T-helper 22 cell (primary cell): ENCODE measurements at regions not wholly inside any gene's neighbourhood (a gene's known extent, or its start where the extent isn't known, plus 50 kb on each side); places are given as distances from the start of the nearest gene placed in this dataset.

Source experiments
- DNase-seq: peaks from one replicate; pipeline ENCODE4 v3.0.0-alpha.2; 2020; ENCODE audit warnings: low read depth

GRCh38 chr18:45312555-45313126 is 302.6 kb upstream of the SLC14A2 start:
- no peak for DNase-seq

DNA sequence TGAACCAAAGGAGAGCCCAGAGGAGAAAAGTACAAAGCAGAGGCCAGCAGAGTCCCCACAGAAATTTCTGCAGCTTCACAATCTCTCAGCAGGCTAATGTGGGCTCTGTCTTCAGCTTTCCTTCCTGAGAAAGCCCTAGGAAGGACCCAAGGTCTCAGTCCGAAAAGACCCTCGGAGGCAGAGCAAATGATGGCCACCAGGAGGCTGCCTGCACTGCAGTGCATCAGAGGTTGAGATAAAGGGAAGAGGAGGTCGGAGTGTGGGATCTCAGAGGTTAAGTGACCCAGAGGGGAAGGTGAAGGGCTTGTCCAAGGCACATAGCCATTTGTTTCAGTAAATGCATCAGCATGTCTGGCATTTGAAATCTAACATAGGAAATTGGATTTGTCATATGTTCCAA is 299.1 kb upstream of the SLC14A2 start:
- DNase-seq: no peak

- DNase-seq: no peak
These were observed 297.2 kb upstream of the SLC14A2 start for GRCh38 chr18:45317948-45318640.

DNA sequence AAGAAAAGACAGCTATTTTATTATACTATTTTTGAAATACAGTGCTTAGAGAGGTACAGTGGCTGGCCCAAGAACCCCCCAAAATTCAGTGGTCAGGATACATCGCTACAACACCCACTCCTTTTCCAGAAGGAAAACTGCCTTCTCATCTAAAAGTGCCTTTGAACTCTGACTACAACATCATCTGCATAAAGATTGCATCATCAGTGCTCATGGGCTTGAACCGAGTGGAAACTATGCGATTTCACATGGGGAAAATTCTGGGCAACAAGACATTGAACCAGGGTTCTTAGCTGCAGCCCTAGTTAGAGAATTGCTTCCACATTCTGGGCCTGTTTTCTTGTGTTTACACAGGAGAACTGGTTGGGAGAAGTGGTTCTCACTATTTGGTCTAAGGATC is 294.6 kb upstream of the SLC14A2 start:
- no peak for DNase-seq

GRCh38 chr18:45321520-45321919 is 293.8 kb upstream of the SLC14A2 start:
- DNase-seq: no peak

GRCh38 chr18:45322343-45322742 is 292.9 kb upstream of the SLC14A2 start:
- no peak for DNase-seq

- no peak for DNase-seq
These were observed 291.2 kb upstream of the SLC14A2 start for GRCh38 chr18:45324101-45324494.

DNA sequence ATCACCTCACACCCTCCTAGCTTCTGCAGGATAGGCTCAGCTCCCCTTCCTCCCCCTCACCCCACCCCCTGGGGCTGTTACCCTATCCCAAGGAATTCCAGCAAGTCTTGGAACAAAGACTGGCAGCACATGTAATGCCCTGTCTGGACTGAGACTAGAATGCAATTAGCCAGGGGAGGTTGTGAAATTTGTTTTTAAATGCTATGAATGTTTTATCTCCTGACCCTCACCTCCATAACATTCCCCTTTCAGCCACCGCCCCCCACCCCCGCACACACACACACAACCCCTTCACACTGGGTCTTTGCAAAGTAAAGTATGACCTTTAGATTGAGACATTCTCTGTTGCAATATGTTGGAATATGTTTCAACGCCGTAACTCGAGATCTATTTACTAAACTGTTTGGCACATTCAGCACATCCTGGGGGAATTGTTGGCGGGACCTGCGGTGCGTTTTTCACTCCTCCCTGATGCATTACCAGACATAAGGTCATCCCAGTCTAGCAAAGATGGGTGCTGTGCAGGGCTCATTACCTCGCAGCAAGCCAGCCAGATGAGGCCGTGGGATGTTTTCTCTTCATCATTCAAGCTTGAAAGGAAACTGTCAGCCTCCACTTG is 290.7 kb upstream of the SLC14A2 start:
- no peak for DNase-seq

DNA sequence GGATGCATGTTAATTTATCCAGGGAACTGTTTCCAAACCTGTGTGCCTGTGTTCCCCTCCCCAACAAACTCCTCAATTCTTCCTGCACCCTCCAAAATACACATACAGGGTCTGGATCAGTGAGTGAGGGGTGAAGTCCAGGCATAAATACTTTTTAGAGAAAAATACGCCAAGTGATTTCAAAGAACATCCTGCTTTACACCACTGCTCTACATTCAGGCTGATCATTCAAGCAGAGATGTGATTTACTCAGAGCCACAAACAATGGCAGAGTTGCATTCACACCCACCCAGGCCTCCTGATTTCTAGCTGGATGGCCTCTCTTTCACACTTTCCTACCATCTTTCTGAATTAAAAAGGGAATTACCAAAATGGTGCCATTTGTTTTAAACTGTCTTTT is 289.5 kb upstream of the SLC14A2 start:
- DNase-seq: no peak

- no peak for DNase-seq
These were observed 288.8 kb upstream of the SLC14A2 start for GRCh38 chr18:45326505-45326904.

DNA sequence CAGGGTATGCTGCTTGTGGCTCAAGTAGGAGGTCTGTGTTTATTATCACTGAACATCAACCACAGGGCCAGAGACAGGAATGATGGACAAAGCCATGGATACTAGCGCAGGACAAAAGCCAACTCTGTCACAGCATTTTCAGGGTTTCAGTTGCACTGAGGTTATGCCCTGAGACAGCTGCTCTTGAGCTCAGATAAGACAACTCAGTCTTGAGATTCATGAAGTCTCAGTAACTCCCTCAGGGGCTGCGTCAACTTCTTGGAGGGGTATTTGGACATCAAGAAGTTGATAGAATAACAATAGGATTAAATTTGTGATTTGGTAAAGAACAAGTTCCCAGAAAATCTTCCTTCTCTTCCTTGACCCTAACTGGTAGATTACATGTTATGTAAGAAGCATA is 287.0 kb upstream of the SLC14A2 start:
- DNase-seq: no peak

GRCh38 chr18:45328811-45329210 is 286.5 kb upstream of the SLC14A2 start:
- DNase-seq: no peak

GRCh38 chr18:45329316-45329715 is 286.0 kb upstream of the SLC14A2 start:
- no peak for DNase-seq

DNA sequence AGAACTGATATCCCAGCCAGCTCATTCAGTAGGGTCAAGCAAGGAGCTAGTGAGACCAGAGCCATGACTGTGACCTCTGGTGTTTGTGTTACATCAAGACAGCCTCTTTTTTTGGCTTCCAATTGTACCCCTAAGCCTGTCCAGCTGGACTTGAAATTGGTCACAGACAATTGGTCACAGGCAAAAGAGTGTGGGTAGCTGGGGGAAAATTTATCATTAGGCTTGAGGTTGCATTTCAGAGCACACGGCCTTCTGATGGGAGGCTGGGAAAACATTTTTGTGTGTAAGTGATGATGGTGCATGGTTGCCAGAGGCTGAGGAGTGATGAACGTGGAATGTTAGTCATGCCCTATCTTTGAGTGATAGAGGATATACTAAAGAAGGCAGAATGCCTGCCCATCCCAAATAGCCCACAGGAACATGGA is 285.1 kb upstream of the SLC14A2 start:
- DNase-seq: no peak

- DNase-seq: no peak
These were observed 282.4 kb upstream of the SLC14A2 start for GRCh38 chr18:45332871-45333270.

GRCh38 chr18:45334191-45334590 is 281.1 kb upstream of the SLC14A2 start:
- DNase-seq: no peak

- no peak for DNase-seq
These were observed 279.8 kb upstream of the SLC14A2 start for GRCh38 chr18:45335282-45336043.

DNA sequence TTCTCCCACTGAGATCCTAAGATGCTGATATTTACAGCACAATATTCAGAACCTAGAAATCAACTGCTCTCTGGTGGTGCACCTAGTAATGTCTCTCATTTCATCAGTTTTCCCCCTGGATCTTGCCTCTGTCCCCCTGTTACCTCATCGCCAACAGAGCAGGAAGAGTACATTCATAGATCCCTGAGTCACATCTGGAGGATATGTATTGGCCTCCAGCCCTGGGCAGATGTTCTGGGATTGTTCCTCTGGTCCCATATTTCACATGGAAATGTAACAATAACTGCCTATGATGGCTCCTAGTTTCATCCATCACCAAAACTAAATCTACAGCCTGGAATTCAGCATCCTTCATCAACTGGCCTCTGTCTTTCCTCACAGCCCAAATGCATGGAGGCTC is 278.8 kb upstream of the SLC14A2 start:
- DNase-seq: no peak

GRCh38 chr18:45337477-45337876 is 277.8 kb upstream of the SLC14A2 start:
- no peak for DNase-seq

DNA sequence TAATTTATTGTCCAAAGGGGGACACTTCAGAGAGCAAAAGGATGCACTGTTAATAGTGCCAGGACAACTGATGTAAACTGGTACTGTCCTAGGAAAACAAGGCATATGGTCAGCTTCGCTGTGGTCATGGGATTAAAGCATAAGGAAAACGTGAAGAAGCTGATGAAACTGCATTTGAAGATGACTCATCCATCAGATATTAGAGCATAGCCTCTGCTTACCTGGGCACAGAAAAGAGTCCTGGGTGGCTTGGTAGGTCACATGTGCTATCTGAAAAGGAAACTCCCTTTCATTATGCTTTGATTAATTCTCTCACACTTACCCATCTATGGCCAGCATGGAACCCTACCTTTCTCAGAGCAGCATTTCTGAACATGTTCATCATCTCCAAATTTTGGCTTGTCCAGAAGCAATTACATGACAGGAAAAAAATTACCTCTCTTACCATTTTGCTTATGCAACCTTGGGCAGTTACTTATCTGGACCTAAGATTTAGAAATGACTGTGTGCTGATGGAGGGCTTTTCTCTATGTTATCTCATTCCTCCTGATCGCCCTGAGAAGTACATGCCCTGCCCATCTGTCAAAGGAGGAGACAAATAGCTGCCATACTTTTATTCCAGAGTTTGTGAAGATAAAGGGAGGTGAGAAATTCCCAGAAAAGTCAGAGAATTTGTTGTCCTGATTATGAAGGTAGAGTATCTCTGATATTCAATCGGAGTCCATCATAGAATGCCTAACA is 275.3 kb upstream of the SLC14A2 start:
- no peak for DNase-seq

DNA sequence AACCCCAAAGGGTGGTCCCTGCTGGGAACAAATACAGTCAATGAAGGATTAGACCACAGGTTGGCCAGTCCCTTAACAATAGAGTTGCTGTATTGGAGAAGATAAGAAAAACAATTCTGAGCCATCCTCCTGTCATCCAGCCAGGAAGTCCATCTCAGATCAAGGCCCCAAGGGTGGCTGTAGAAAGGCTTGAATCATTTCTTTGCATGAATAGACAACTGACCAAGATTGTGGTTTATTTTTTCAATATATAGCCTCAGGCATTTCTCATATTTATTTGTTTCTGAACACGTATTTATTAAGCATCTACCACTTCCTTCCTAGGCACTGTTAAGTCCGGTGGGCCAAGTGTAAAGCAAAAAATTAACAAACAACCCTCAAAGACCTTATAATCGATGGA is 274.4 kb upstream of the SLC14A2 start:
- DNase-seq: no peak

- DNase-seq: no peak
These were observed 273.8 kb upstream of the SLC14A2 start for GRCh38 chr18:45341454-45341853.
